GM19372 (cell line): ENCODE measurements at regions not wholly inside any gene's neighbourhood (a gene's known extent, or its start where the extent isn't known, plus 50 kb on each side); places are given as distances from the start of the nearest gene placed in this dataset.
"Not testable (repeated sequence)": the region's sequence is repeated elsewhere in the genome, so short reads cannot be mapped to it uniquely, and the experiment has no call there.

Experiments
- ATAC-seq: cut with Tn5 transposase; IDR thresholded peaks from one replicate; pipeline ENCODE4 v1.9.1; 2021; ENCODE audit warnings: mild to moderate bottlenecking, low read depth, moderate library complexity; ENCODE audit not compliant: unreplicated experiment

- ATAC-seq, result no peak
These were observed 2202.9 kb upstream of the WWC1 start for GRCh38 chr5:166088389-166089039.

GRCh38 chr5:166091931-166092330, 2199.5 kb upstream of the WWC1 start:
- no peak for ATAC-seq

- no peak for ATAC-seq
These were observed 2198.1 kb upstream of the WWC1 start for GRCh38 chr5:166093312-166093711.

DNA sequence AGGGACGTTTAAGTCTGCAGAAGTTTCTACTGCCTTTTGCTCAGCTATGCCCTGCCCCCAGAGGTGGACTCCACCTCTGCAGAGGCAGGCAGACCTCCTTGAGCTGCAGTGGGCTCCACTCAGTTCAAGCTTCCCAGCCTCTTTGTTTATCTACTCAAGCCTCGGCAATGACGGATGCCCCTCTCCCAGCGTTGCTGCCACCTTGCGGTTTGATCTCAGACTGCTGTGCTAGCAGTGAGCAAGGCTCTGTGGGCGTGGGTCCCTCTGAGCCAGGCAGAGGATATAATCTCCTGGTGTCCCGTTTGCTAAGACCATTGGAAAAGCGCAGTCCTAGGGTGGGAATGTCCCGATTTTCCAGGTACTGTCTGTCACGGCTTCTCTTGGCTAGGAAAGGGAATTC, 2188.5 kb upstream of the WWC1 start:
- no peak for ATAC-seq

DNA sequence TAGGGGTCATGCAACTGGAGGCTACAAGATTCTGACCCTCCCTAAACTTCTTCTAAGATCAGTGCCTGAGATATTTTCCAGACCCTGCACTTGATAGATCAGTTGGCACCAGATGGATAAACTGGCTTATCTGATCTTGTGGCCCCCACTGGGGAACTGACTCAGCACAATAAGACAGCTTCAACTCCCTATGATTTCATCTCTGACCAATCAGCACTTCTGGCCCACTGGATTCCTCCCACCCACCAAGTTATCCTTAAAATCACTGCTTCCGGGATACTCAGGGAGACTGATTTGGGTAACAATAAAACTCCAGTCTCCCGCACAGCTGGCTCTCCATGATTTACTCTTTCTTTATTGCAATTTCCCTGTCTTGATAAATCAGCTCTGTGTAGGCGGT, 2180.4 kb upstream of the WWC1 start:
- ATAC-seq, result no peak

GRCh38 chr5:166117072-166118066, 2174.1 kb upstream of the WWC1 start:
- no peak for ATAC-seq

GRCh38 chr5:166119506-166119905, 2171.9 kb upstream of the WWC1 start:
- no peak for ATAC-seq

GRCh38 chr5:166123717-166124116, 2167.7 kb upstream of the WWC1 start:
- no peak for ATAC-seq

DNA sequence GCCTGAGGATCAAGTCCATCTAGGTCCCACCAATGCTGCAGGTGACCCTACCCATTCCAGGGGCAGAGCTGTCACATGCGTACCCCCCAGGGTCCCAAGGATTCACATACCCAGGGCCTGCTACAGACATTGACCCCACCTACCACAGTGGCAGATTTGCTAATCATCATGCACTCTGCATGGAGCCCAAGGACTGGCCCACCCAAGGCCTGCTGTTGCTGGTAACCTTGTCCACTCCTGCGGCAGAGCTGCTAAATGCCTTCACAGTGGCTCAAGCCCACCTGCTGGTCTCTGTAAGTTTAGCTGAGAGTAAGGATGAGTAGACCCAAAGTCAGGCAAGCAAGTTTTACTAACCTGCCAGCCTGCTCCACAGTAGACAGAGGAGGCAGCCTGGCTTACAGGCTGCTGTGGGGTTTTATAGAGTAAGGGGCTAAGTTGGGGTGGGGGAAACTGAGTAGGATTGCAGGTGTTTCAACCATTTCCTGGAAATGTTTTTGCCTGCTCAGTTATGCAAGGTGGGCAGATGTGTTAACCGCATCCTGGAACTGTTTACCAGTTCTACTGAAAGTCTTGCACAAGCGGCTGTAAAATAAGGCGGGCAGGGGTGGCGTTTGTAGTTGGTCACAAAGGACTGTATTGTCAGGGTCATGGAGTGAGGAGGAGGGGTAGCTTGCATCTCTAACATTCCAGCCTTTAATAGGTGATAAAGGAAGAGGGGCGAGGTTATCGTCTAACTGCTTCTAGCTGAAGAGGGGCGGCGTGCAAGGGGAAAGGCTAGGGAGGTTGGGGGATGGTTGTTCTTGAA, 2163.5 kb upstream of the WWC1 start:
- no peak for ATAC-seq

DNA sequence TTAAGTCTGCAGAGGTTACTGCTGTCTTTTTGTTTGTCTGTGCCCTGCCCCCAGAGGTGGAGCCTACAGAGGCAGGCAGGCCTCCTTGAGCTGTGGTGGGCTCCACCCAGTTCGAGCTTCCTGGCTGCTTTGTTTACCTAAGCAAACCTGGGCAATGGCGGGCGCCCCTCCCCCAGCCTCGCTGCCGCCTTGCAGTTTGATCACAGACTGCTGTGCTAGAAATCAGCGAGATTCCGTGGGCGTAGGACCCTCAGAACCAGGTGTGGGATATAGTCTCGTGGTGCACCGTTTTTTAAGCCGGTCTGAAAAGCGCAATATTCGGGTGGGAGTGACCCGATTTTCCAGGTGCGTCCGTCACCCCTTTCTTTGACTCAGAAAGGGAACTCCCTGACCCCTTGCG, 2146.3 kb upstream of the WWC1 start:
- ATAC-seq, result not testable (repeated sequence)

DNA sequence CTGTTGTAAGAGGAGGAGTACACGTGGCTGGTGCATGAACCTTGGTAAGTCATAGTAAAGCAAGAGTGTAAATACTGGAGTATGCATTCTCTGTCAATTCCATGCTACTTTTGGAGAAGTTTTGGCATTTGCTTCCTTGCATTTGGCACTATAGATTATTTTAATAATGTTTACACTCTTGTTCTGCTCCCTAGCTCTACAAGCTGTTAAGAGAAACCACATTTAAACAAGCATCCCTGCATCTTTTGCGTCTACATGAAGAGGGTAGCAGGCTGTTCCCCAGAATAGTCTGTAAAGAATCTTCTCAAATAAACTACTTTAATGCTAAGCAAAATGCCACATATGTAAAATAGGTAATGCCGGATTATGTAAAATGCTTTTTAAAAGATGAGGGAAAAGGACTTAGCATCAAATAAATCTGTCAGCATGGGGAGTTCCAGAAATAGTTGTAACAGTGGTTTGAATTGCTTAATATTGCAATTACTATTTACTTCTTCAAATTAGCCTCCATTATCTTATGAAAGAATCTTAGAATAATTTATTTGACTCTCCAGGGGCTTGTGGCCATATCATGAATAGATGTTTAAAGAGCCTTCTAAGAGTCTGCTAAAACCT, 2127.3 kb upstream of the WWC1 start:
- no peak for ATAC-seq

- no peak for ATAC-seq
These were observed 2125.8 kb upstream of the WWC1 start for GRCh38 chr5:166165596-166165995.

GRCh38 chr5:166166071-166166470, 2125.4 kb upstream of the WWC1 start:
- no peak for ATAC-seq

- ATAC-seq, result no peak
These were observed 2118.8 kb upstream of the WWC1 start for GRCh38 chr5:166172597-166172996.

- ATAC-seq, result no peak
These were observed 2112.9 kb upstream of the WWC1 start for GRCh38 chr5:166178411-166179080.

DNA sequence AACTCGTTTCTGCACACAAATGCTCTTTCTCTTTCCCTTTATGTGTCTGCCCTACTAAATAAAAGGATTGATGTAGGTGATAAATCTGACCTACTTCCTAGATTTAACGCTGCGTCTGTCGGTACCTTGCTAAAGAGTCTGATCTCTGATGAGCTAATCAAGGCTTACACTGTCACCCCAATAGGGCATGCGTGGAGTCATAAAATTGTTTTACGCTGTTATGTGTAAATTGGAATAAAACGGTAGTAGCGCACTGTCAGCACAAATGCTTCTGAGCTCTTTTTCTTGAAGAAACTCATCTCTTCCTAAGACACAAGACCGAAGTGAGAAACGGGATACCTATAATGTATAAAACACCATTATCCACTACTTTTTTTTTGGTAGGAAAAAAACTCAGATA, 2106.3 kb upstream of the WWC1 start:
- no peak for ATAC-seq

DNA sequence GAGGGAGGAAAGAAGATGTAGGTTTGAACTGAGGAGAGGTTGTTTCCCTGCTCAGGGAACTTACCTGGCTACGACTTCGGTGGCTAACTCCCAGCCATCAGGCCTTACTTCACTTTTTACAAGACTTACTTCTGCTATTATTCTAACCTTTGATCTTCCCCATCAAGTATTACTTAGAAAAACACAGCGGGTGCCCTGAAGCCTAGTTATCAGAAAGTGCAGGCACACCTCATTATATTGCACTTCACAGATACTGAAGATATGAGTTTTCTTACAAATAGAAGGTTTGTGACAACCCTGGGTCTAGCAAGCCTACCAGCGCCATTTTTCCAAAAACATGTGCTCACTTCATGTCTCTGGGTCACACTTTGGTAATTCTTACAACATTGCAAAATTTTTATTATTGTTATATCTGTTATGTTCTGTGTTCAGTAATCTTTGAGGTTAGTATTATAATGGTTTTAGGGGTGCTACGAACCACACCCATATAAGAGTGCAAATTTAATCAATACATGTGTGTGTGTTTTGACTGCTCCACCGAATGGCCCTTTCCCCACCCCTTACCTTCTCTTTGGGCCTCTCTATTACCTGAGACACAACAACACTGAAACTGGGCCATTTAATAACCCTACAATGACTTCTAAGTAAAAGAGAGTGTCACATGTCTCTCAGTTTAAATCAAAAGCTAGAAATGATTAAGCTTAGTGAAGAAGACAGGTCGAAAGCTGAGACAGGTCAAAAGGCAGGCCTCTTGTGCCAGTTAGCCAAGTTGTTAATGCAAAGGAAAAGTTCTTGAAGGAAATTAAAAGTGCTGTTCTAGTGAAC, 2102.7 kb upstream of the WWC1 start:
- ATAC-seq, result no peak

DNA sequence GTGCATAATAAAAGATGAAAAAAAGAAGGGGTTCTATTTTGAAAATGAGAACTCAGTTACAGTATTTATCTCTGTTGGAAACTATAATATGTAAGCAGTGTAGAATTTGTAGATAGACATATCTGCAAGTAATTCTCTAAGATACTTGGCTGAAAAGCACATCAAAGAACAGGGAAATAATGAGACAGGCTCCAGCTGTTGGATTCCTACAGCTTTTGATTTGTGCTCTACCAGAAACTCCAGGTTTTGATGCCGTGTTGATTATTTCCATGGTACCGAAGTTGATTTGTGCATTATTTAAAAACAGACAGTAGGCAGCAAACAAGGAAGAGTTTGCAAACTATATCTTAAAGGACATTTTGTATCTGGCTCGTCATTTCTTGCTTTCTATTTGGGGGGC, 2098.7 kb upstream of the WWC1 start:
- ATAC-seq, result no peak

DNA sequence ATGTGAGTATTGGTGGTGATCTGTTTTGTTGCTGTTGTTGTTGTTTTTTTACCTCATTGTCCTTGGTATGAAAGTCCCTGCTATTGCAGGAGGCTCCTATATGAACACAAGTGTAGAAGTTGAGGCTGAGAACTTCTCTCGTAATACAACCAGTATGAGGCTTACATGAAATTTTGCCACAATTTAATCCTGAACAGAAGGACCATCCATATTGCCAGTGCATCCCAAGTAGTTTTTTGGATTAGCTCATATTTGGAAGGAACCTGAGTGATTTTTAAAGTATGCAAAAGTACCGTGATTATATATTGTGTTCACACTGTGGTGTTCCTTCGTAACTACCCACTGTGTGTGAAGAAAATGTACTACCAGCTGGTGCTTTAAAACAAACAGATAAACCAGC, 2095.5 kb upstream of the WWC1 start:
- no peak for ATAC-seq
